ENCODE measurements at regions not wholly inside any gene's neighbourhood (a gene's known extent, or its start where the extent isn't known, plus 50 kb on each side); places are given as distances from the start of the nearest gene placed in this dataset.

GRCh38 chr21:15397258-15397657 lies 332.5 kb upstream of the NRIP1 start:
- DNase-seq: peak; percentile 4

- no peak for DNase-seq
Measured at GRCh38 chr21:15400905-15401304, 328.9 kb upstream of the USP25 start.

- DNase-seq: no peak
Measured at GRCh38 chr21:15401331-15401730, 328.5 kb upstream of the USP25 start.

GRCh38 chr21:15405214-15405613 lies 324.6 kb upstream of the USP25 start:
- no peak for DNase-seq

GRCh38 chr21:15406791-15407190 lies 323.0 kb upstream of the USP25 start:
- no peak for DNase-seq

GRCh38 chr21:15407585-15407984 lies 322.2 kb upstream of the USP25 start:
- DNase-seq: no peak

GRCh38 chr21:15408089-15408488 lies 321.7 kb upstream of the USP25 start:
- no peak for DNase-seq

GRCh38 chr21:15409031-15409430 lies 320.8 kb upstream of the USP25 start:
- DNase-seq: no peak

- DNase-seq: no peak
Measured at GRCh38 chr21:15410853-15411252, 318.9 kb upstream of the USP25 start.

GRCh38 chr21:15414057-15414456 lies 315.7 kb upstream of the USP25 start:
- no peak for DNase-seq

GRCh38 chr21:15415541-15416261 lies 314.1 kb upstream of the USP25 start:
- DNase-seq: no peak

- peak; percentile 37 for DNase-seq
Measured at GRCh38 chr21:15421441-15421881, 308.3 kb upstream of the USP25 start.

- DNase-seq: no peak
Measured at GRCh38 chr21:15421947-15422346, 307.8 kb upstream of the USP25 start.

- no peak for DNase-seq
Measured at GRCh38 chr21:15422783-15423182, 307.0 kb upstream of the USP25 start.

GRCh38 chr21:15423676-15424445 lies 305.9 kb upstream of the USP25 start:
- no peak for DNase-seq

GRCh38 chr21:15425049-15425448 lies 304.7 kb upstream of the USP25 start:
- DNase-seq: no peak

GRCh38 chr21:15430023-15430422 lies 299.8 kb upstream of the USP25 start:
- no peak for DNase-seq

- DNase-seq: no peak
Measured at GRCh38 chr21:15430577-15430976, 299.2 kb upstream of the USP25 start.

- no peak for DNase-seq
Measured at GRCh38 chr21:15431053-15431452, 298.7 kb upstream of the USP25 start.

- no peak for DNase-seq
Measured at GRCh38 chr21:15433091-15433490, 296.7 kb upstream of the USP25 start.

GRCh38 chr21:15434163-15434905 lies 295.4 kb upstream of the USP25 start:
- no peak for DNase-seq

GRCh38 chr21:15436031-15436430 lies 293.8 kb upstream of the USP25 start:
- DNase-seq: no peak

- no peak for DNase-seq
Measured at GRCh38 chr21:15437883-15438282, 291.9 kb upstream of the USP25 start.

GRCh38 chr21:15439726-15440125 lies 290.1 kb upstream of the USP25 start:
- no peak for DNase-seq
